GM13976 (cell line): ENCODE measurements at regions not wholly inside any gene's neighbourhood (a gene's known extent, or its start where the extent isn't known, plus 50 kb on each side); places are given as distances from the start of the nearest gene placed in this dataset.

Experiments
- DNase-seq: peaks from one replicate; pipeline ENCODE4 v3.0.0; 2012; ENCODE audit warnings: low spot score
- CTCF ChIP-seq: IDR thresholded peaks from 2 replicates; pipeline ENCODE4 v1.5.1; 2012; ENCODE audit warnings: borderline replicate concordance, mild to moderate bottlenecking; ENCODE audit not compliant: insufficient read depth; ENCODE audit errors: extremely low read depth, missing control alignments, control extremely low read depth
- in situ Hi-C: fragments of 300-500 bp; cut with MboI; formaldehyde crosslinking; loops from one replicate; pipeline ENCODE4 v1.12.0; 2022; ENCODE audit warnings: low sequenced_read_pairs, mixed read lengths, inconsistent platforms; ENCODE audit not compliant: unreplicated experiment

DNA sequence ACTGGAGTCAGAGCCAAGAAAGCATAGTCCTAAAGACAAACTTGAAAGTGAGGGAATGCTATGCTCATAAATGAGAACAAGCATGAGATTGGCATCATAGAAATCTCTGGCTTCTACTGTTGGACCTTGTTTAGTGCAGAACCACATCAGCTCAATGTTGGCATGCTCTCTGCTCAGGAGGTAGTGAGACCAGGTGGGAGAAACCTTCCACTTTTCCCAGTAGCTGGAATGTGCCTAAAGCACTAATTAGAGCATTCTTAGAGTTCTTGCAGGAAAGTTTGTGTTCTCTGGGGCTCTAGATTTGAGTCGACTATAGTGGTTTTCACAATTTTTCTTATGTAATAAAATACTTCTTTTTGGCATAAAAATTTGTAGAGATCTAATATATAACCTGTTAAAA, 159.7 kb upstream of the PRICKLE1 start:
- in situ Hi-C loops: no loop called here
- DNase-seq: no peak
- TF ChIP-seq CTCF: no peak

GRCh38 chr12:42744539-42745182, 155.1 kb upstream of the PRICKLE1 start:
- no peak for DNase-seq
- in situ Hi-C loops: no loop called here
- no peak for TF ChIP-seq CTCF

- no peak for DNase-seq
- no peak for TF ChIP-seq CTCF
- in situ Hi-C loops: no loop called here
Measured at GRCh38 chr12:42742716-42743115, 153.2 kb upstream of the PRICKLE1 start.

DNA sequence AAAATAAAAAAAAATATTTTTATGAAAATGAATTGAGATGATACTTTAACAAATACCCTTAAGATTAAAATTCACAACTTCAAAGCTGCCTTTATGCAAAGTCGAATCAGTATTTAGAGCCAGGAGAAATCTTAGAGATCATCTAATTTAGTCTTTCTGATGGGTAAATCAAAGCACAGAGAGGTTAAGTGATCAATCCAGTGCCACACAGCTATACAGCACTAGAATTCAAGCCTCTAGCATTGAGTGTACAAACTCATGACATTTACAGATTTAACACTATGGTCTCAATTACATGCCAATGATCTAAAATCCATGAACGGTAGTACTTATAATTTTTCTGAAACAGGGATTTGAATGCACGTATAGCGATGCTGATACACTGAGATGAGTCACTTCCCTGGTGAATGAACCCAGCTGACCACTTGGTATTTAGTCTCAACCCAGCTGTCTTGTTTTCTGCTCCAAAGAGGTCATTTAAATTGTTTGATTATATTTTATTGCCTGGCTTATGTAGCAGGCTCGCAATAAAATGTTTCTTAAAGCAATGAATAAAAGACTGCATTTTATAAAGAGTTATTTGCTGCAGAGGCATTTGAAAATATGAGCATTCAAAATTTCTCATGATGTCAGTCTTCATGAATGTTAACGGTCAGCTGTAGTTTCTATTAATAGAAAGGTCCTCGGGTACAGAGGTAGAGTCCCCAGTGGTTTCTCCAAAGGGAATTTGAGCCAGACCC, 152.4 kb upstream of the PRICKLE1 start:
- TF ChIP-seq CTCF: no peak
- no peak for DNase-seq

DNA sequence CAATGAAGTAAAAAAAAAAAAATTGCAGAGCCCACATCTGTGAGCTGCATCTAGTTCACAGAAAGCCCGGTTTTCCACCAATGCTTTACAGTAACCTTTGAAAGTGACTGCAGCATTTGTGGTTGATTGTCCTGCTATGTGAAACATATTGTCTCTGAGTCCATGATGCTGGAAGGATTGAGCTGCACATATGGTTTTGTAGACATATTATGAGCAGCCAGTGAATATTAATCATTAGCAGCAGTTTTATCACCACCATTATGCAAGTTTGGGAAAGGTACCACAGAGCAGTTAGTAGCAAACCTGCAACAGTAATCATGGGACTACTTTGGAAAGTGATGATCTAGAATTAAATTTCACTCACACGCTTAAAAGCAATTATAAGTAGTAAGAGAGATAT, 151.5 kb upstream of the PRICKLE1 start:
- in situ Hi-C loops: no loop called here
- no peak for DNase-seq
- no peak for TF ChIP-seq CTCF

More for the DNA sequence above, 152.4 kb upstream of the PRICKLE1 start:
- in situ Hi-C loops: no loop called here

- in situ Hi-C loops: no loop called here
- DNase-seq: no peak
- TF ChIP-seq CTCF: no peak
Measured at GRCh38 chr12:42737398-42737797, 147.9 kb upstream of the PRICKLE1 start.
